ENCODE measurements at regions not wholly inside any gene's neighbourhood (a gene's known extent, or its start where the extent isn't known, plus 50 kb on each side); places are given as distances from the start of the nearest gene placed in this dataset.

DNA sequence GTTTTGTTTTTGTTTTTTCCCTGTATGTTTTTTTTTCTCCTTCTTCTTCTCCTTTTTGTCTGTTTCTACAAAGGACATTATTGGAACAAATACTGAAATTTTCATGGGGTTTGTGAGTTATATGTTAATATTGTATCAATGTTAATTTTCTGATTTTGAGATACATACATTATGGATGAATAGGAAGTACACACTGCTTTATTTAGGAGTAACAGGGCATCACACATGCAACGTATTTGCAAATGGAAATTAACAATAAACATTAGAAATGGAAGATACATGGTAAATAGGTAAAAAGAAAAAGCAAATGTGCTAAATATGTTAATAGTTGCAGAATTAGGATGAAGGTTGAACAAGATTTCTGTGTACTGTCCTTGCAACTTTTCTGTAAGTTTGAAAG, 477.2 kb upstream of the INTU start:
- TF ChIP-seq, protein P1, sequence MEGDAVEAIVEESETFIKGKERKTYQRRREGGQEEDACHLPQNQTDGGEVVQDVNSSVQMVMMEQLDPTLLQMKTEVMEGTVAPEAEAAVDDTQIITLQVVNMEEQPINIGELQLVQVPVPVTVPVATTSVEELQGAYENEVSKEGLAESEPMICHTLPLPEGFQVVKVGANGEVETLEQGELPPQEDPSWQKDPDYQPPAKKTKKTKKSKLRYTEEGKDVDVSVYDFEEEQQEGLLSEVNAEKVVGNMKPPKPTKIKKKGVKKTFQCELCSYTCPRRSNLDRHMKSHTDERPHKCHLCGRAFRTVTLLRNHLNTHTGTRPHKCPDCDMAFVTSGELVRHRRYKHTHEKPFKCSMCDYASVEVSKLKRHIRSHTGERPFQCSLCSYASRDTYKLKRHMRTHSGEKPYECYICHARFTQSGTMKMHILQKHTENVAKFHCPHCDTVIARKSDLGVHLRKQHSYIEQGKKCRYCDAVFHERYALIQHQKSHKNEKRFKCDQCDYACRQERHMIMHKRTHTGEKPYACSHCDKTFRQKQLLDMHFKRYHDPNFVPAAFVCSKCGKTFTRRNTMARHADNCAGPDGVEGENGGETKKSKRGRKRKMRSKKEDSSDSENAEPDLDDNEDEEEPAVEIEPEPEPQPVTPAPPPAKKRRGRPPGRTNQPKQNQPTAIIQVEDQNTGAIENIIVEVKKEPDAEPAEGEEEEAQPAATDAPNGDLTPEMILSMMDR (IDR thresholded peaks at IDR 0.05; ENCODE audit: extremely low read depth in 1 of 2, insufficient read depth in 1 of 2, low read depth in 1 of 2, low read length in 2 of 2) = no peak
- no peak for TF ChIP-seq POLR2AphosphoS5 (IDR thresholded peaks at IDR 0.05; ENCODE audit: insufficient read depth, low read depth, low read length)
- no peak for TF ChIP-seq POLR2A (IDR thresholded peaks at IDR 0.05; ENCODE audit: low read depth, low read length)
- no peak for TF ChIP-seq EZH2 (IDR thresholded peaks at IDR 0.05; ENCODE audit: borderline replicate concordance, low read depth, low read length, severe bottlenecking)
